IPS DF 6.9 (cell line): ENCODE measurements at regions not wholly inside any gene's neighbourhood (a gene's known extent, or its start where the extent isn't known, plus 50 kb on each side); places are given as distances from the start of the nearest gene placed in this dataset.
A peak's percentile ranks its signal among the peaks of the same experiment; 100 is the strongest.

ENCODE experiments used
- DNase-seq: peaks from one replicate; pipeline ENCODE4 v3.0.0-alpha.2; 2013; ENCODE audit warnings: low read depth, low spot score
- H3K27ac ChIP-seq: one replicate; pipeline ENCODE4 v1.5.1; 2013; ENCODE audit warnings: low read length, control low read depth
- H3K27me3 ChIP-seq: 2 replicates; pipeline ENCODE4 v1.6.1; 2013; ENCODE audit warnings: mild to moderate bottlenecking, low read length; ENCODE audit not compliant: control insufficient read depth, insufficient read depth
- H3K36me3 ChIP-seq: 2 replicates; pipeline ENCODE4 v1.6.1; 2013; ENCODE audit warnings: low read length; ENCODE audit not compliant: control insufficient read depth, insufficient read depth
- H3K4me1 ChIP-seq: 2 replicates; pipeline ENCODE4 v1.6.1; 2013; ENCODE audit warnings: low read length; ENCODE audit not compliant: control insufficient read depth, insufficient read depth
- H3K4me3 ChIP-seq: 2 replicates; pipeline ENCODE4 v1.5.1; 2013; ENCODE audit warnings: mild to moderate bottlenecking, low read length
- H3K9me3 ChIP-seq: 2 replicates; pipeline ENCODE4 v1.6.1; 2013; ENCODE audit warnings: low read length, inconsistent platforms; ENCODE audit not compliant: control insufficient read depth, insufficient read depth
- WGBS: extraction: QIAGEN DNeasy Blood & Tissue Kit; methylation state at CpG from one replicate; pipeline ENCODE4 v1.1.7; 2013; ENCODE audit warnings: mixed read lengths, missing lambda C conversion rate; ENCODE audit not compliant: insufficient read length, insufficient coverage; 5-methylcytosine and 5-hydroxymethylcytosine counted together

GRCh38 chr21:31609081-31609480 lies 50.4 kb upstream of the SOD1 start:
- no peaks in the 10 kb centered on the region for H3K4me1 ChIP-seq
- DNase-seq: no peak
- WGBS: no CpG with 5 or more reads among the region's 4 CpGs

GRCh38 chr21:31607791-31608190 lies 51.7 kb upstream of the SOD1 start:
- Histone ChIP-seq H3K4me1 (no peaks in the 10 kb centered on the region), H3K27ac (no peak overlapping the region), H3K4me3 (no peak overlapping the region), H3K36me3 (no peaks in the 10 kb centered on the region), H3K9me3 (no peaks in the 10 kb centered on the region), H3K27me3 (no peaks in the 10 kb centered on the region)
- no peak for DNase-seq
- no CpG with 5 or more reads among the region's 4 CpGs for WGBS

More at GRCh38 chr21:31609081-31609480, 50.4 kb upstream of the SOD1 start:
- no peaks in the 10 kb centered on the region for H3K9me3 ChIP-seq
- no peak overlapping the region for H3K4me3 ChIP-seq
- H3K36me3 ChIP-seq: no peaks in the 10 kb centered on the region
- no peaks in the 10 kb centered on the region for H3K27me3 ChIP-seq
- H3K27ac ChIP-seq: no peak overlapping the region

- no peaks in the 10 kb centered on the region for H3K4me1 ChIP-seq
- H3K27ac ChIP-seq: no peak overlapping the region
- WGBS: no CpG with 5 or more reads among the region's 11 CpGs
- no peaks in the 10 kb centered on the region for H3K36me3 ChIP-seq
- H3K4me3 ChIP-seq: no peak overlapping the region
- no peaks in the 10 kb centered on the region for H3K9me3 ChIP-seq
- DNase-seq: no peak
- H3K27me3 ChIP-seq: no peaks in the 10 kb centered on the region
Observed at GRCh38 chr21:31606081-31606874, 53.2 kb upstream of the SOD1 start.

GRCh38 chr21:31604591-31605190 lies 54.8 kb upstream of the SOD1 start:
- no peaks in the 10 kb centered on the region for H3K27me3 ChIP-seq
- no peaks in the 10 kb centered on the region for H3K4me1 ChIP-seq
- no peaks in the 10 kb centered on the region for H3K9me3 ChIP-seq
- H3K36me3 ChIP-seq: no peaks in the 10 kb centered on the region
- no peak overlapping the region for H3K27ac ChIP-seq
- DNase-seq: peak; percentile 52
- WGBS: no CpG with 5 or more reads among the region's 11 CpGs
- no peak overlapping the region for H3K4me3 ChIP-seq

- Histone ChIP-seq H3K27ac (no peak overlapping the region), H3K27me3 (no peaks in the 10 kb centered on the region), H3K36me3 (no peaks in the 10 kb centered on the region), H3K4me1 (no peaks in the 10 kb centered on the region), H3K9me3 (no peaks in the 10 kb centered on the region), H3K4me3 (no peak overlapping the region)
- DNase-seq: no peak
- WGBS: no CpG with 5 or more reads among the region's 5 CpGs
Observed at GRCh38 chr21:31599563-31599962, 59.9 kb upstream of the SOD1 start.

GRCh38 chr21:31599013-31599412 lies 60.5 kb upstream of the SOD1 start:
- no peaks in the 10 kb centered on the region for H3K27me3 ChIP-seq
- no peaks in the 10 kb centered on the region for H3K4me1 ChIP-seq
- no peaks in the 10 kb centered on the region for H3K36me3 ChIP-seq
- no CpG with 5 or more reads among the region's 3 CpGs for WGBS
- H3K27ac ChIP-seq: no peak overlapping the region
- H3K4me3 ChIP-seq: no peak overlapping the region
- no peak for DNase-seq
- H3K9me3 ChIP-seq: no peaks in the 10 kb centered on the region

GRCh38 chr21:31597683-31598082 lies 61.8 kb upstream of the SOD1 start:
- WGBS: no CpG with 5 or more reads among the region's 14 CpGs
- Histone ChIP-seq H3K36me3 (no peaks in the 10 kb centered on the region), H3K4me3 (no peak overlapping the region), H3K27ac (no peak overlapping the region), H3K4me1 (no peaks in the 10 kb centered on the region), H3K27me3 (no peaks in the 10 kb centered on the region), H3K9me3 (no peaks in the 10 kb centered on the region)
- no peak for DNase-seq

GRCh38 chr21:31596055-31596454 lies 63.4 kb upstream of the SOD1 start:
- Histone ChIP-seq H3K4me3 (no peak overlapping the region), H3K27me3 (no peaks in the 10 kb centered on the region), H3K4me1 (no peaks in the 10 kb centered on the region), H3K27ac (no peak overlapping the region), H3K36me3 (no peaks in the 10 kb centered on the region), H3K9me3 (no peaks in the 10 kb centered on the region)
- DNase-seq: no peak
- WGBS: no CpG with 5 or more reads among the region's 8 CpGs

- H3K27me3 ChIP-seq: no peaks in the 10 kb centered on the region
- H3K4me3 ChIP-seq: no peak overlapping the region
- no peaks in the 10 kb centered on the region for H3K4me1 ChIP-seq
- H3K27ac ChIP-seq: no peak overlapping the region
- DNase-seq: no peak
- no CpG with 5 or more reads among the region's 6 CpGs for WGBS
- H3K36me3 ChIP-seq: no peaks in the 10 kb centered on the region
- H3K9me3 ChIP-seq: no peaks in the 10 kb centered on the region
Observed at GRCh38 chr21:31594726-31595125, 64.8 kb upstream of the SOD1 start.

GRCh38 chr21:31594279-31594678 lies 65.2 kb upstream of the SOD1 start:
- H3K9me3 ChIP-seq: no peaks in the 10 kb centered on the region
- no peaks in the 10 kb centered on the region for H3K4me1 ChIP-seq
- no peak overlapping the region for H3K27ac ChIP-seq
- no peak overlapping the region for H3K4me3 ChIP-seq
- H3K27me3 ChIP-seq: no peaks in the 10 kb centered on the region
- WGBS: no CpG with 5 or more reads among the region's 3 CpGs
- no peaks in the 10 kb centered on the region for H3K36me3 ChIP-seq
- no peak for DNase-seq
